Gastroesophageal sphincter (tissue), 3 donors: ENCODE measurements at regions not wholly inside any gene's neighbourhood (a gene's known extent, or its start where the extent isn't known, plus 50 kb on each side); places are given as distances from the start of the nearest gene placed in this dataset.

Experiments used
- POLR2A ChIP-seq, 2 donors: fragments of 450-650 bp; IDR thresholded peaks; one replicate each; pipeline ENCODE4 v1.6.1; 2017; ENCODE audit warnings: antibody characterized with exemption in 2 of 2, mild to moderate bottlenecking in 2 of 2, moderate library complexity in 1 of 2
- POLR2AphosphoS5 ChIP-seq: sonication (generic); formaldehyde crosslinking; IDR thresholded peaks from one replicate; pipeline ENCODE4 v1.6.1; 2017; ENCODE audit warnings: antibody characterized with exemption
- TF ChIP-seq, protein P1 (sequence below), 4 experiments: fragments of 200-600 bp in 2 of 4; fragments of 450-650 bp in 2 of 4; sonication (generic) in 1 of 4; IDR thresholded peaks; one replicate each; pipeline ENCODE4 v1.5.1; 2017 to 2019; ENCODE audit warnings: antibody characterized with exemption in 4 of 4, mild to moderate bottlenecking in 2 of 4, moderate library complexity in 2 of 4

DNA sequence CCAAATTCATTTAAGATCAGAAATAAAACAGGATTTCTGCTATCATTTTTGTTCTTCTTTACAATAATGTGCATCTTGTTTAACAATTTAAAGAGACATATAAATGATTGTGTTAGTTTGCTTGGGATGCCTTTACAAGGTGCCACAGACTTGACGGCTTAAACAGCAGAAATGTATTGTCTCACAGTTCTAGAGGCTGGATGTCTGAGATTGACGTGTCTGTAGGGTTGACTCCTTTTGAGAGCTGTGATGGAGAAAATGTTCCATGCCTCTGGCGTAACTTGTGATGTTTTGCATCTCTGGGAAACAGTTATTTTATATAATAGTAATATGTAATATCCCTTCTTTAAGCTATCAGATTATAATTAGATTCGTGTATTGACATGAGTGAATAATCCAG, 1091.6 kb upstream of the PRMT6 start:
- TF ChIP-seq, protein P1, sequence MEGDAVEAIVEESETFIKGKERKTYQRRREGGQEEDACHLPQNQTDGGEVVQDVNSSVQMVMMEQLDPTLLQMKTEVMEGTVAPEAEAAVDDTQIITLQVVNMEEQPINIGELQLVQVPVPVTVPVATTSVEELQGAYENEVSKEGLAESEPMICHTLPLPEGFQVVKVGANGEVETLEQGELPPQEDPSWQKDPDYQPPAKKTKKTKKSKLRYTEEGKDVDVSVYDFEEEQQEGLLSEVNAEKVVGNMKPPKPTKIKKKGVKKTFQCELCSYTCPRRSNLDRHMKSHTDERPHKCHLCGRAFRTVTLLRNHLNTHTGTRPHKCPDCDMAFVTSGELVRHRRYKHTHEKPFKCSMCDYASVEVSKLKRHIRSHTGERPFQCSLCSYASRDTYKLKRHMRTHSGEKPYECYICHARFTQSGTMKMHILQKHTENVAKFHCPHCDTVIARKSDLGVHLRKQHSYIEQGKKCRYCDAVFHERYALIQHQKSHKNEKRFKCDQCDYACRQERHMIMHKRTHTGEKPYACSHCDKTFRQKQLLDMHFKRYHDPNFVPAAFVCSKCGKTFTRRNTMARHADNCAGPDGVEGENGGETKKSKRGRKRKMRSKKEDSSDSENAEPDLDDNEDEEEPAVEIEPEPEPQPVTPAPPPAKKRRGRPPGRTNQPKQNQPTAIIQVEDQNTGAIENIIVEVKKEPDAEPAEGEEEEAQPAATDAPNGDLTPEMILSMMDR (IDR thresholded peaks at IDR 0.05) = no peak
- no peak for TF ChIP-seq POLR2A (IDR thresholded peaks at IDR 0.05)
- TF ChIP-seq POLR2AphosphoS5 = no peak
